CD4-positive, alpha-beta T cell (primary cell): ENCODE measurements at regions not wholly inside any gene's neighbourhood (a gene's known extent, or its start where the extent isn't known, plus 50 kb on each side); places are given as distances from the start of the nearest gene placed in this dataset.
A peak's percentile ranks its signal among the peaks of the same experiment; 100 is the strongest.
"Not testable (repeated sequence)": the region's sequence is repeated elsewhere in the genome, so short reads cannot be mapped to it uniquely, and the experiment has no call there.

ENCODE experiments used
- ATAC-seq: fragments of 200-7000 bp; cut with Tn5 transposase; one replicate; pipeline ENCODE4 v1.10.0; 2022; ENCODE audit warnings: mild to moderate bottlenecking; ENCODE audit not compliant: poor library complexity
- CTCF ChIA-PET: fragments of 350-600 bp; sonication (Branson Sonifier 250); formaldehyde crosslinking; loops from one replicate; lab custom pipeline; 2021; ENCODE audit warnings: antibody characterized with exemption, inconsistent platforms; lab: Charles Lee
- POLR2A ChIA-PET: fragments of 350-600 bp; sonication (Branson Sonifier 250); formaldehyde crosslinking; loops from one replicate; lab custom pipeline; 2021; ENCODE audit warnings: antibody characterized with exemption, inconsistent platforms; lab: Charles Lee
- DNase-seq, 14 experiments: peaks; one replicate each; pipeline ENCODE4 v3.0.0-alpha.2; 2013 to 2020; ENCODE audit warnings: mixed read lengths in 2 of 14
- H3K27ac ChIP-seq, 2 donors: one replicate each; pipeline versions ENCODE4 v1.5.1 to v1.7.0; 2013; ENCODE audit warnings: low read length in 2 of 2, low read depth in 1 of 2, mild to moderate bottlenecking in 1 of 2
- H3K27me3 ChIP-seq, 2 experiments: 1 replicate in 1 of 2; 2 replicates in 1 of 2; pipeline versions ENCODE4 v1.6.1 to v1.7.0; 2013; ENCODE audit warnings: low read length in 2 of 2, control low read depth in 1 of 2, mild to moderate bottlenecking in 1 of 2, moderate library complexity in 1 of 2; ENCODE audit not compliant: insufficient read depth in 2 of 2, control insufficient read depth in 1 of 2
- H3K36me3 ChIP-seq: one replicate; pipeline ENCODE4 v1.6.1; 2013; ENCODE audit warnings: low read length, control low read depth; ENCODE audit not compliant: insufficient read depth
- H3K4me1 ChIP-seq: one replicate; pipeline ENCODE4 v1.6.1; 2013; ENCODE audit warnings: low read length, control low read depth; ENCODE audit not compliant: insufficient read depth
- H3K4me3 ChIP-seq: one replicate; pipeline ENCODE4 v1.5.1; 2013; ENCODE audit warnings: mild to moderate bottlenecking, low read length, moderate library complexity
- H3K9me3 ChIP-seq, 2 experiments: 1 replicate in 1 of 2; 2 replicates in 1 of 2; pipeline versions ENCODE4 v1.6.1 to v1.7.0; 2013; ENCODE audit warnings: low read length in 2 of 2, mild to moderate bottlenecking in 2 of 2, control low read depth in 1 of 2, moderate library complexity in 1 of 2; ENCODE audit not compliant: control insufficient read depth in 1 of 2, insufficient read depth in 1 of 2
- H3K27ac Mint-ChIP-seq: one replicate; pipeline ENCODE4 v1.8.0; 2020; ENCODE audit warnings: mixed read lengths
- H3K27me3 Mint-ChIP-seq: one replicate; pipeline ENCODE4 v1.8.0; 2021; ENCODE audit warnings: mixed read lengths
- H3K36me3 Mint-ChIP-seq: one replicate; pipeline ENCODE4 v1.8.0; 2021; ENCODE audit warnings: low read depth, mixed read lengths
- H3K4me1 Mint-ChIP-seq: one replicate; pipeline ENCODE4 v1.8.0; 2021; ENCODE audit warnings: low read depth, mixed read lengths
- H3K4me3 Mint-ChIP-seq: one replicate; pipeline ENCODE4 v1.8.0; 2020; ENCODE audit warnings: mild to moderate bottlenecking, mixed read lengths
- H3K9me3 Mint-ChIP-seq: one replicate; pipeline ENCODE4 v1.8.0; 2020; ENCODE audit warnings: mixed read lengths
- intact Hi-C, 2 experiments: fragments of 100-400 bp; cut with DNase I in 1 of 2; cut with micrococcal nuclease in 1 of 2; formaldehyde crosslinking; loops; one replicate each; pipeline versions ENCODE4 v1.15.1 to v1.9.0; 2023 to 2025; cut with DNase I, micrococcal nuclease
- TF ChIP-seq, protein P1 (sequence below): fragments of 200-600 bp; IDR thresholded peaks from one replicate; pipeline ENCODE4 v1.8.0; 2022; ENCODE audit warnings: antibody characterized with exemption, mild to moderate bottlenecking

DNA sequence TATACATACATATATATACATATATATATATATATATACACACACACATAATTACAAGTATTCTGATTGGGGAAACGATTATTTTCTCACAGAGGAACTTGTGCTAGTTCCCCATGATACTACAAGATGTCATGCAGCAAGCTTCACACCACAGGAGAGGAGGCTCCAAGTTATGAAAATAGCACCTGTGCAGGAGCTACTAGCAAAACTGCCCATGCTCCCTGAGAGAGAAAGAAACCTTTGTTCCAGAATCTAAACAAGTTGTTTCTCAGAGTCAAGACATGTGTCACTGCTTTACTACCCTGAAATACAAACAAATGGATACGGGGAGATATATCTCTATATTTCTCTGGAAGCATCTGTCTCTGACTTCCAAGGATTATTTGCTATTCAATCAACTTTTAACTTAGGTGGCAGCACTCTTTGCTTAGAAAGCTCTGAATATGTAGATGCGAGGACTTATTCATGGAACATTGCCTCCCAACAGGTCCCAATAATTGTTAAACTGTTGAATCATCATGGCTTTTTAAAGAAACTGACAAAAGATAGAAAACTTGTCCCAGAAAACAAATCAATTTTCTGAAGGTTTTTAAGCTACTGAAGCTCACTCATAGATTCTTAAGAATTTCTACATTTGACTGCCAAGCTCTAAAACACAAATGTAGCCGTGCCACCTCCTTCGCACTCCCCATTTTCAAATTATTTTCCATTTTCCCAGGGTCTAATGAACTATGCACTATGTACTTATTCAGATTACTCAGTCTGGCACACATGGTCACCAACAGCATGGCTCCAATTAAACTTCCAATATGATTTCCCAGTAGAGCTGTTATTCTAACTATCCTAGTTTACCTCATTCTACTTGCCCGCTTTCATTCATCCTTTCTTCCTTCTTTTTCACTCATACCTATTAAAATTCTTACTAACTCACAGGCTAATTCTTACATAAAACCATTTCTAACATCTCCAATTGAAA lies 929.1 kb downstream of the LTN1 start:
- ChIA-PET CTCF (no interaction called here), POLR2A (no interaction called here)
- TF ChIP-seq, protein P1, sequence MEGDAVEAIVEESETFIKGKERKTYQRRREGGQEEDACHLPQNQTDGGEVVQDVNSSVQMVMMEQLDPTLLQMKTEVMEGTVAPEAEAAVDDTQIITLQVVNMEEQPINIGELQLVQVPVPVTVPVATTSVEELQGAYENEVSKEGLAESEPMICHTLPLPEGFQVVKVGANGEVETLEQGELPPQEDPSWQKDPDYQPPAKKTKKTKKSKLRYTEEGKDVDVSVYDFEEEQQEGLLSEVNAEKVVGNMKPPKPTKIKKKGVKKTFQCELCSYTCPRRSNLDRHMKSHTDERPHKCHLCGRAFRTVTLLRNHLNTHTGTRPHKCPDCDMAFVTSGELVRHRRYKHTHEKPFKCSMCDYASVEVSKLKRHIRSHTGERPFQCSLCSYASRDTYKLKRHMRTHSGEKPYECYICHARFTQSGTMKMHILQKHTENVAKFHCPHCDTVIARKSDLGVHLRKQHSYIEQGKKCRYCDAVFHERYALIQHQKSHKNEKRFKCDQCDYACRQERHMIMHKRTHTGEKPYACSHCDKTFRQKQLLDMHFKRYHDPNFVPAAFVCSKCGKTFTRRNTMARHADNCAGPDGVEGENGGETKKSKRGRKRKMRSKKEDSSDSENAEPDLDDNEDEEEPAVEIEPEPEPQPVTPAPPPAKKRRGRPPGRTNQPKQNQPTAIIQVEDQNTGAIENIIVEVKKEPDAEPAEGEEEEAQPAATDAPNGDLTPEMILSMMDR, result no peak
- no peaks in the 10 kb centered on the region for H3K27me3 Mint-ChIP-seq
- ATAC-seq (no peak), DNase-seq (no peak)
- no peak overlapping the region for H3K4me3 ChIP-seq
- no peaks in the 10 kb centered on the region for H3K4me1 ChIP-seq
- no peak overlapping the region for H3K4me3 Mint-ChIP-seq
- no peaks in the 10 kb centered on the region for H3K27me3 ChIP-seq
- no peaks in the 10 kb centered on the region for H3K4me1 Mint-ChIP-seq
- no peak overlapping the region for H3K27ac Mint-ChIP-seq
- H3K36me3 Mint-ChIP-seq, result no peaks in the 10 kb centered on the region
- no peaks in the 10 kb centered on the region for H3K9me3 Mint-ChIP-seq
- H3K27ac ChIP-seq, result no peak overlapping the region
- intact Hi-C loops, result no loop called here
- no peaks in the 10 kb centered on the region for H3K9me3 ChIP-seq
- no peaks in the 10 kb centered on the region for H3K36me3 ChIP-seq

DNA sequence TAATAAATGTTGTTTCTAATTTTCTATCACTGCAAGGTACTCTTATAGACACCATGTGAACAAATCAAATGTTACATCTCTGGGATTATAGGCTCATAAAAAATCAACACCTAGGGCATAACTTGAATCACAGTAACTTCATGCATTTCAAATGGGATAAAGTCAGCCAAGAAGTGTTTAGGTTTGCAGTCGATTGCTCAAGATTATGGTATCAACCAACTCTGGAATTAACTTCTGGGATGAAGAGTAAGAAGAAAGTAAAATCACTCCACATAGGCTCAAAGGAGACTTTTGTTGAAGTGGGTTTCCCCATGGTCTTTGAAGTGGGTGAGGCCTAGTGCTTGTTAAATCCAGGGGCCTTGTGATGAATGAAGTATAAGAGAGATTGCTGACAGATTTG lies 939.7 kb downstream of the LTN1 start:
- H3K36me3 Mint-ChIP-seq, ATAC-seq, H3K27ac Mint-ChIP-seq, H3K4me1 Mint-ChIP-seq, POLR2A ChIA-PET, H3K27ac ChIP-seq, H3K27me3 ChIP-seq, H3K4me3 Mint-ChIP-seq, DNase-seq, H3K4me3 ChIP-seq, H3K27me3 Mint-ChIP-seq, intact Hi-C loops, H3K36me3 ChIP-seq, H3K4me1 ChIP-seq, CTCF ChIA-PET, H3K9me3 ChIP-seq, H3K9me3 Mint-ChIP-seq: not testable (repeated sequence)

DNA sequence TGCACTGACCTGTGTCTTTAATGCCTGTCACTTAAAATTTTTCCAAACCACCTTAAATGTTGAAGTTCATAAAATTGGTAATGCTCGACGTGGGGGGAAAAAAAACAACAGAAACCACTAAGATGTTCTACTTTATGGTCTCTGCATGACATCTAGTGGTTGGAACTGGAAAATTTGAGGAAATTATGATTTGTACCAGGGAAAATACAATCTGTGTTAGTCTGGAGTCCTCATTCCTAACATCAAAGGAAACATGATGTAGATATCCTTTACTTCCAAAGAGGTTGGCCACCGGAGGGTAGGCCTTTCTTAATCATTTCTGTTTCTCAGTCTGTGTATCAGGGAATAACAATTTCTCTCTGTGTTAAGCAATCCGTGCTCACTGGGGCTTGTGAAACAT lies 941.0 kb downstream of the LTN1 start:
- DNase-seq, result peak in 2 of 14 experiments; percentile 1 to 4
- H3K27me3 ChIP-seq, H3K4me3 Mint-ChIP-seq, CTCF ChIA-PET, H3K4me3 ChIP-seq, H3K9me3 ChIP-seq, ATAC-seq, H3K9me3 Mint-ChIP-seq, H3K4me1 ChIP-seq, H3K4me1 Mint-ChIP-seq, H3K27ac Mint-ChIP-seq, intact Hi-C loops, H3K27ac ChIP-seq, H3K36me3 ChIP-seq, H3K36me3 Mint-ChIP-seq, POLR2A ChIA-PET, H3K27me3 Mint-ChIP-seq: not testable (repeated sequence)

DNA sequence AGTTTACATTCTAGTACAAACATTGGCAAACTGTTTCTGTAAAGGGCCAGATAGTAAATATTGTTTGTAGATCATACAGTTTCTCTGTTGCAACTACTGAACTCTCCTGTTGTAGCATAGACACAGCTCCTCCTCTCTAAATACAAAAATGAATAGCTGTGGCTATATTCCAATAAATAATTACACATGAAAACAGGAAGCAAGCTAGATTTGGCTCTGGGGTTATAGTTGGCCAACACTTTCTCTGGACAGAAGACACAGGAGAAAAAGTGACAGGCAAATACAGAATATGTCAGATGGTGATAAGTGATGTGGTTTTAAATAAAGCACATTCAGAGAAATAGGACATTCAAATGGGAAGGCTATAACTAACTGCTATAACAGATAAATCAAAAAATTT lies 957.0 kb downstream of the LTN1 start:
- H3K27me3 ChIP-seq, H3K36me3 Mint-ChIP-seq, H3K36me3 ChIP-seq, H3K27ac Mint-ChIP-seq, H3K4me1 Mint-ChIP-seq, ATAC-seq, H3K9me3 ChIP-seq, H3K27me3 Mint-ChIP-seq, H3K27ac ChIP-seq, intact Hi-C loops, POLR2A ChIA-PET, DNase-seq, H3K4me3 ChIP-seq, H3K4me3 Mint-ChIP-seq, CTCF ChIA-PET, H3K4me1 ChIP-seq: not testable (repeated sequence)
- H3K9me3 Mint-ChIP-seq, result peaks cover 17% of the 10 kb centered on the region

DNA sequence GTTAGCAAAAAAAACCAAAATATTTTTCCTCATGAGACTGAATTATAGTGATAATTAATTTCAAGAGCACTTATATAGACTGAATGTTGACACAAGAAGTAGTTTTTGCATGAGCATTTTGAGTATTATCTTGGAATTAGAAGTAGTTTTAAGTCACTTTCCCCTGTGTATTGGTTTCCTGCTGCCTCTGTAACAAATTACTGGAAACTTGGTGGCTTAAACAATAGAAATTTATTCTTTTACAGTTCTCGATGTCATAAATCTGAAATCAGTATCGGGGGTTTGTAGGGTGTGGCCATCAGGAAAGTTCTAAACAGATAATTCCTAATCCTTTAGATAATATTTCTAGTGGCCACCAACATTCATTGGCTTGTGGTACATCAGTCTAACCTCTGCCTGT lies 957.8 kb downstream of the LTN1 start:
- H3K27ac Mint-ChIP-seq, H3K36me3 Mint-ChIP-seq, H3K4me1 Mint-ChIP-seq, ATAC-seq, H3K4me1 ChIP-seq, H3K4me3 Mint-ChIP-seq, H3K27me3 Mint-ChIP-seq, H3K27me3 ChIP-seq, CTCF ChIA-PET, intact Hi-C loops, H3K4me3 ChIP-seq, DNase-seq, H3K36me3 ChIP-seq, H3K27ac ChIP-seq, POLR2A ChIA-PET: not testable (repeated sequence)
- H3K9me3 ChIP-seq, result peaks cover 2 to 10% of the 10 kb centered on the region in 2 experiments
- H3K9me3 Mint-ChIP-seq, result peaks cover 17% of the 10 kb centered on the region

DNA sequence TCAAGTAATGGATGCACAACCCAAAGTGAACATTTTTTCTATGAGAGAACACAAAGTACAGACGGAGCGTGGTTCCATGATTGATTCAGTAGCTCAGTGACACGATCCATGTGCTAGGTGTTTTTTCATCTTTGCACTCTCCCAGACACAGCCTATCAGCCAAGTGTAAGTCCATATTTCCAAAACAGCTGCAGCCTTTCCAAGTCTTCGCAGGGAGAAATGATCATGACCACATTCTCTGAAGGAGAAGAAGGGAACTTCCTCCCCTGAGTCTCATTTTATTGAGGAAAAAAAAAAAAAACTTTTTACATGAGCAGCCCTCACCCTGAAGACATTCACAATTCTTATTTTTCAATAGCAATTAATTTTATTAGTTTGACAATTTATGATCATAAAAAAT lies 958.3 kb downstream of the LTN1 start:
- H3K27ac ChIP-seq, DNase-seq, H3K27me3 Mint-ChIP-seq, POLR2A ChIA-PET, H3K27ac Mint-ChIP-seq, H3K36me3 Mint-ChIP-seq, H3K4me3 Mint-ChIP-seq, intact Hi-C loops, ATAC-seq, H3K27me3 ChIP-seq, CTCF ChIA-PET, H3K4me1 Mint-ChIP-seq, H3K4me3 ChIP-seq, H3K4me1 ChIP-seq, H3K36me3 ChIP-seq: not testable (repeated sequence)
- peaks cover 4 to 11% of the 10 kb centered on the region in 2 experiments for H3K9me3 ChIP-seq
- H3K9me3 Mint-ChIP-seq, result peaks cover 15% of the 10 kb centered on the region
